NT2/D1 (cell line): ENCODE measurements at regions not wholly inside any gene's neighbourhood (a gene's known extent, or its start where the extent isn't known, plus 50 kb on each side); places are given as distances from the start of the nearest gene placed in this dataset.

Source experiments
- SUZ12 ChIP-seq: IDR thresholded peaks from 2 replicates; pipeline ENCODE4 v1.6.1; 2011; ENCODE audit not compliant: insufficient read length, insufficient read depth; ENCODE audit errors: extremely low read depth
- YY1 ChIP-seq: IDR thresholded peaks from 2 replicates; pipeline ENCODE4 v1.6.1; 2011; ENCODE audit not compliant: insufficient read length, insufficient read depth
- ZNF274 ChIP-seq: IDR thresholded peaks from 2 replicates; pipeline ENCODE4 v1.6.1; 2011; ENCODE audit warnings: mild to moderate bottlenecking, low read depth, low read length

GRCh38 chr2:176678571-176678970, 409.3 kb downstream of the MTX2 start:
- no peak for TF ChIP-seq ZNF274
- TF ChIP-seq YY1: no peak
- no peak for TF ChIP-seq SUZ12
